ENCODE measurements at regions not wholly inside any gene's neighbourhood (a gene's known extent, or its start where the extent isn't known, plus 50 kb on each side); places are given as distances from the start of the nearest gene placed in this dataset.
"Not testable (repeated sequence)": the region's sequence is repeated elsewhere in the genome, so short reads cannot be mapped to it uniquely, and the experiment has no call there.

GRCh38 chr12:25341877-25342276 is 91.1 kb upstream of the KRAS start:
- DNase-seq (ENCODE audit: low read depth) = not testable (repeated sequence)

GRCh38 chr12:25337916-25338315 is 87.2 kb upstream of the KRAS start:
- peak; percentile 2 for DNase-seq (ENCODE audit: low read depth)

- DNase-seq (ENCODE audit: low read depth) = no peak
Measured at GRCh38 chr12:25332143-25332542, 81.4 kb upstream of the KRAS start.

- DNase-seq (ENCODE audit: low read depth) = no peak
Measured at GRCh38 chr12:25328072-25328712, 77.5 kb upstream of the KRAS start.

DNA sequence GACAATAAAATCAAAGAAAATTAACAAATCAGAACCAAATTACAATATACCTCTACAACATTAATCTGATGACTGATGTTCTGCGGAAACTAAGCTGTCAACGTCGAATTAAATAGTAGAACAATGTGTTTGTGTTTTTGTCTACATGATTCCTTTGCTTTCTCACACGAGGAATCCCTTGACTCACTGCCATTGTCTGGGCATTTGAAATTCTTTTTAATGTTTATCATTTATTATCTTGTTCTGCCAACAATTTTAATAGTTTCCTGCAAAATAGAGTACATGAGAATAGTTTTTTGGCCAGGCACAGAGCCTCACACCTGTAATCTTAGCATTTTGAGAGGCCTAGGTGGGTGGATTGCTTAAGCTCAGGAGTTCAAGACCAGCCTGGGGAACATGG is 76.6 kb upstream of the KRAS start:
- no peak for DNase-seq (ENCODE audit: low read depth)

DNA sequence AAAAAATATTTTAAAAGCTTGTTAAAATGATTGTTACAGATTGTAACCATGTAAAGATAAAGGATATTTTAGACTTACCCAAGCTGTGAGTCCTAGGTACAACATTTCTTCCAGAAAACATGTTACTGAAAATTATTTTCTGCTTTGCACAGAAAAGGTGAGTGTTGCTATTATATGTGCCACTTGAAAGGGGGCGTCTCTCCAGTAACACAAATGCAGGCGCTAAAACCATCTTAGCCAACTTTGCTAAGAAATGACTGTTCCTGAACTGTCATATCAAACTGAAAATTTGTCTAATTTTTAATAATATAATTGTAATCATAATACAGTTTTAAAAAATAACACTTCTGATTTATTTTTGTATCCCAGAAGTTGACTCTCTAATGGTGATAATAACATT is 75.6 kb upstream of the KRAS start:
- DNase-seq (ENCODE audit: low read depth) = no peak

GRCh38 chr12:25324861-25325260 is 74.1 kb upstream of the KRAS start:
- no peak for DNase-seq (ENCODE audit: low read depth)

DNA sequence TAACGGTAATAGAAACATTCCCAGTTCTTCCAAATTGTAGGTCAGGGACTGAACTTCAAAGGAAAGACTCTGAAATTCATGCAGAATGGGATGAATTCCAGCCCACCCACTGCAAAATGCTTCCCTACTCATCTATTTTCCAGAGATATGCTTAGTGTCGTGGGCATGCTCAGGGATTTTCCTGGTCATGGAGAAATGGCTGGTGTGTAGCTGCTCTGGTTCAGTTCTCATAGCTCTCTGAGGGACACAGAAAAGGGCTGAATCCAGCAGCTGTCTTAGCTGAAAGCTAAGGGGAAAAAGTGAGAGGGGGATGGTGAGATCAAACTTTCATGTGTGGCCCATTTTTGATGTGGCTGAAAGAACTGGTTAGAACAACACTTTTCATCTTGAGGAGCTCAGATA is 72.9 kb upstream of the KRAS start:
- DNase-seq (ENCODE audit: low read depth) = peak; percentile 6

DNA sequence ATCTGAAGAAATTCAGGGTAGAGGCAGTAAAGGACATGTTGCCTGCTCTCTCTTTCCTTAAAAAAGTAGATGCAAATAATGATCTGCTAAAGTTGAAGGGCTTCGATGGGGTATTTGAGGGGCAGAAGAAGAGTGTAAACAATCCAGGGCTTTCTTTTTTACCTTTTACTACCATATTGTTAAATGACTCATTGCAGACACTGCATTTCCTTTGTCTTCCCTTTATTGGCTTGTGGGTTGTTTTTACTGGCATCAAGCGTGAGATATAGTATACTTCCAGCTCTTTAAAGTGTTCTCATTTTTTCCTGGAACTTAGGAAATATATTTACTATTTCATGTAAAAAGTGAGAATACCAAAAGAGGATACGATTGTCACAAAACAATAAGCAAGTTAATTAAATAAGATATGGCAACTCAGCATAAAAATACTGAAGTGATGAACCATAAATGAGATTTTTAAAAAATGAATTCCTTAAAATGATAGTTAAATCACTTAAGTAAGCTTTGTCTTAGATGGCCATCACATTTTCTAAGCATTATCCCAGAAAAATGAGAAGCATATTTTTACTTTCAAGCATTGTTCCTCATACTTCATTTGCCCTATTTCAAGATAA is 72.3 kb upstream of the KRAS start:
- no peak for DNase-seq (ENCODE audit: low read depth)

DNA sequence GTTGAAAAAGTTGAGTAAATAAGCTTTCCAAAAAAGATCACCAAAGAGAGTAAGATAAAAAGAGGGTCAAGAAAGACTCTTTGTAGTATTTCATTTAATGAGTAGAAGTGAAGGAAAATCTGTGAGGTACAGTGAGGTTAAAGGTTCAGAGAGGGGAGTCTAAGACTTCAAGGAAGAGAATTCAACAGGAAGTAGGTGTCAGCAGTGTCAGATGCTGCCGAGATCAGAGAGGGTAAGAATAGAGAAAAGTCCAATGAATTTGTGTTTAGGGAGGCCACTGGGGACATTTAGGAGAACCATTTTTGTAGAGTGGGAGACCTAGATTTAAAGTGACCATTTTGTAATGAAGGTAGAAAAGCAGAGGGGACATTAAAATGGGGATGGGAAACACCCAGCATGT is 71.6 kb upstream of the KRAS start:
- no peak for DNase-seq (ENCODE audit: low read depth)

GRCh38 chr12:25321772-25322171 is 71.0 kb upstream of the KRAS start:
- no peak for DNase-seq (ENCODE audit: low read depth)

- no peak for DNase-seq (ENCODE audit: low read depth)
Measured at GRCh38 chr12:25320123-25321006, 69.6 kb upstream of the KRAS start.

DNA sequence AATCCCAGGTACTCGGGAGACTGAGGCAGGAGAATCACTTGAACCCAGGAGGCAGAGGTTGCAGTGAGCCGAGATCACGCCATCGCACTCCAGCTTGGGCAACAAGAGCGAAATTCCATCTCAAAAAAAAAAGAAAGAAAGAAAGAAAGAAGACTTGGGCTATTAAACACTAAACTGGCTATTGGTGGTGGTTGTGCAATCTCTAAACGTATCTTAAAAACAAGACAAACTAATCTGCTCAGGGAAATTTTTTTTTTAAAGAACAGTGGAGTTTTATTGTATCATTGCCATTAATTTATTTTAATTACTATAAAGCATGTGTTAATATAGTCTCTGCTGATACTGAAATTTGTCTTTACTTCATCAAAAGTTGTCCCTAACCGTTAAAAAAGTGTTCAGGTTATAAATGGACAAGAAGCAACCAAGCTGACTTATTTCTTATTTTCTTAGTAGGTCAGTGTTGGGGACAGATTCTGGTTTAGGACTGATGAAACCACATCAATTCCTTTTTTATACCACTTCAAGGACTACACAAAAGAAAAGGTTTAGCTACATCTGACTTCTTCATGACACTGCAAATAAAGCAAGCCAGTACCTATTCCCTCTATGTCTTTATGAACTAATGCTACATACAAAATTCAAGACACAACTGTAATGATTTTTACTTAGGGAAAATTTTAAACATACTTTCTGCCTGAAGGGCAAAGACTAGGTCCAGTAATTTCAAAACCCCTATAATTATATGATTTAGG is 68.7 kb upstream of the KRAS start:
- DNase-seq (ENCODE audit: low read depth) = no peak

DNA sequence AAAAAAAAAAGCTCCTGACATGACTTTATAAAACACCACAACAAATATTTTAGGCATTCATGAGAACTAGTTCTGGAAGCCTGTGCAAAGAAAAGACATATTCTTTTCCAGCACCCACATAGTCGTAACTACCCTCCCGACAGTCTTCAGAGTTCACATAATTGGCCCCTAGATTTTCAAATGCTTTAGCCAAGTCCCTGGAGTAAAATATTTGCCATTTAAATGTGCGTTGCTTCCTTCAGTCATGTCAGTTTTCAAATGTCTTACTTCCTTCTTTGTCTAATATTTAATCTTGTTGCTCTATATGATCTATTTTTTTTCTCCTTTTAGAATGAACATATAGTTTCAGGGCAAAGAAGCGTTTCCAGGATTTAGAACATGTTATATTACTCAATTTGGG is 66.8 kb upstream of the KRAS start:
- DNase-seq (ENCODE audit: low read depth) = no peak

- DNase-seq (ENCODE audit: low read depth) = no peak
Measured at GRCh38 chr12:25315388-25315787, 64.7 kb upstream of the KRAS start.

- DNase-seq (ENCODE audit: low read depth) = peak; percentile 43
Measured at GRCh38 chr12:25313266-25313990, 62.7 kb upstream of the KRAS start.

GRCh38 chr12:25311506-25311905 is 60.8 kb upstream of the KRAS start:
- no peak for DNase-seq (ENCODE audit: low read depth)

DNA sequence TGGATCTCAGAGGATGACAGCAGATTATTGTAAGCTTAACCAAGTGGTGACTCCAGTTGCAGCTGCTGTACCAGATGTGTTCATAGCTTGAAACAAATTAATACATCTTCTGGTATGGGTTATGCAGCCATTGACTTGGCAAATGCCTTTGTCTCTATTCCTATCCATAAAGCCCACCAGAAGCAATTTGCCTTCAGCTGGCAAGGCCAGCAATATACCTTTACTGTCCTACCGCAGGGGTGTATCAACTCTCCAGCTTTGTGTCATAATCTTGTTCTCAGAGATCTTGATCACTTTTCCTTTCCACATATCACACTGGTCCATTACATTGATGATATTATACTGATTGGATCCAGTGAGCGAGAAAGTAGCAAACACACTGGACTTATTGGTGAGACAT is 59.3 kb upstream of the KRAS start:
- DNase-seq (ENCODE audit: low read depth) = not testable (repeated sequence)

- DNase-seq (ENCODE audit: low read depth) = no peak
Measured at GRCh38 chr12:25308756-25309155, 58.0 kb upstream of the KRAS start.

- DNase-seq (ENCODE audit: low read depth) = no peak
Measured at GRCh38 chr12:25307818-25308217, 57.1 kb upstream of the KRAS start.

- DNase-seq (ENCODE audit: low read depth) = no peak
Measured at GRCh38 chr12:25301798-25302197, 51.1 kb upstream of the KRAS start.

All from myocyte (in vitro differentiated cells).